GM13976 (cell line): ENCODE measurements at regions not wholly inside any gene's neighbourhood (a gene's known extent, or its start where the extent isn't known, plus 50 kb on each side); places are given as distances from the start of the nearest gene placed in this dataset.

Experiments used
- DNase-seq: peaks from one replicate; pipeline ENCODE4 v3.0.0; 2012; ENCODE audit warnings: low spot score
- in situ Hi-C: fragments of 300-500 bp; cut with MboI; formaldehyde crosslinking; loops from one replicate; pipeline ENCODE4 v1.12.0; 2022; ENCODE audit warnings: low sequenced_read_pairs, mixed read lengths, inconsistent platforms; ENCODE audit not compliant: unreplicated experiment
- TF ChIP-seq, protein P1 (sequence below): IDR thresholded peaks from 2 replicates; pipeline ENCODE4 v1.5.1; 2012; ENCODE audit warnings: borderline replicate concordance, mild to moderate bottlenecking; ENCODE audit not compliant: insufficient read depth; ENCODE audit errors: extremely low read depth, missing control alignments, control extremely low read depth

GRCh38 chr6:126937426-126937825 lies 181.0 kb upstream of the RSPO3 start:
- in situ Hi-C loops: no loop called here
- no peak for DNase-seq
- TF ChIP-seq, protein P1, sequence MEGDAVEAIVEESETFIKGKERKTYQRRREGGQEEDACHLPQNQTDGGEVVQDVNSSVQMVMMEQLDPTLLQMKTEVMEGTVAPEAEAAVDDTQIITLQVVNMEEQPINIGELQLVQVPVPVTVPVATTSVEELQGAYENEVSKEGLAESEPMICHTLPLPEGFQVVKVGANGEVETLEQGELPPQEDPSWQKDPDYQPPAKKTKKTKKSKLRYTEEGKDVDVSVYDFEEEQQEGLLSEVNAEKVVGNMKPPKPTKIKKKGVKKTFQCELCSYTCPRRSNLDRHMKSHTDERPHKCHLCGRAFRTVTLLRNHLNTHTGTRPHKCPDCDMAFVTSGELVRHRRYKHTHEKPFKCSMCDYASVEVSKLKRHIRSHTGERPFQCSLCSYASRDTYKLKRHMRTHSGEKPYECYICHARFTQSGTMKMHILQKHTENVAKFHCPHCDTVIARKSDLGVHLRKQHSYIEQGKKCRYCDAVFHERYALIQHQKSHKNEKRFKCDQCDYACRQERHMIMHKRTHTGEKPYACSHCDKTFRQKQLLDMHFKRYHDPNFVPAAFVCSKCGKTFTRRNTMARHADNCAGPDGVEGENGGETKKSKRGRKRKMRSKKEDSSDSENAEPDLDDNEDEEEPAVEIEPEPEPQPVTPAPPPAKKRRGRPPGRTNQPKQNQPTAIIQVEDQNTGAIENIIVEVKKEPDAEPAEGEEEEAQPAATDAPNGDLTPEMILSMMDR: no peak

DNA sequence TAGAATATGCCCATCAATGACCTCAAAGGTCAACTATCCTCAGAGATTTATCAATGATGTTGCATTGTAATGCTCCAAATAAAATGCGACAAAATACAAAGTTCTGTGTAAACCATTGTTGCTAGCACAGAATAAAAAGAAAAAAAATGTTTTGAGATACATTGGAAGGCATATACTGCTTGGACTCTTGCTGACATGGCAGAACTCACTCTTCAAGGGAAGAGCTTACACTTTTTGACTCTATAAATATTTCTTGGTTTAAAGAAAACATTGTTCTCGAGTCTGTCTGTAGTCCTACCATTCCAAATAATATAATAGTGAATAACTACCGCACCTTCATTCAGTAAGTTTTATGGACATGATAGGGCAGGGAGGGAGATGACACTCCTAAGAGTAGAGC lies 178.7 kb upstream of the RSPO3 start:
- in situ Hi-C loops: no loop called here
- TF ChIP-seq, protein P1: no peak
- DNase-seq: no peak

- in situ Hi-C loops: no loop called here
- no peak for DNase-seq
- TF ChIP-seq, protein P1: no peak
These were observed 176.7 kb upstream of the RSPO3 start for GRCh38 chr6:126941751-126942150.

- in situ Hi-C loops: no loop called here
- no peak for DNase-seq
- TF ChIP-seq, protein P1: no peak
These were observed 174.0 kb upstream of the RSPO3 start for GRCh38 chr6:126944512-126944911.

DNA sequence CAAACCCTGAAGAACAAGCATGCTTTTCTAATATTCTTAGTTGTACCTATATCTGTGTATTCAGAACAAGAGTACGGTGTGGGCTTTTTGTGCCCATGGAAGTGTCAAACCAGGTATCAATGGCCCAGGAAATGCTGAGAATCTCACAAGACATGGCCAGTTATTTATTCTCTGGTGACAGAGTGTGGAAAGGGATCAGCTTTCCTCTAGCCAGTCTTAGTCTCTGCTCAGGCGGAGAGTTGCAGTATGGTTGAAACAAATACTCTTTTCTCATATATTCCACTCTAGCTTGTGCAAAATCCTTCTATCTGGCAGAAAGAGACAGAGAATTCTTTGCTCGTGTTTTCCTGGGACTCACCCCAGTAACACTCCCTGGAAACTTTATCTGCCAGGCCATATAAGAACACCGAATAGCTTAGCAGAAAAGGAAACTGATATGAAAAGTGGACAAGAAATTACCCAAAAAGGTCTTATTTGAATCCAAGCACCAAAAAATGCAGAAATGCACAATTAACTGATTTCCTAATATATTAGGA lies 173.3 kb upstream of the RSPO3 start:
- DNase-seq: no peak
- in situ Hi-C loops: no loop called here
- TF ChIP-seq, protein P1: no peak

GRCh38 chr6:126945812-126946360 lies 172.6 kb upstream of the RSPO3 start:
- no peak for DNase-seq
- in situ Hi-C loops: no loop called here
- TF ChIP-seq, protein P1: no peak

DNA sequence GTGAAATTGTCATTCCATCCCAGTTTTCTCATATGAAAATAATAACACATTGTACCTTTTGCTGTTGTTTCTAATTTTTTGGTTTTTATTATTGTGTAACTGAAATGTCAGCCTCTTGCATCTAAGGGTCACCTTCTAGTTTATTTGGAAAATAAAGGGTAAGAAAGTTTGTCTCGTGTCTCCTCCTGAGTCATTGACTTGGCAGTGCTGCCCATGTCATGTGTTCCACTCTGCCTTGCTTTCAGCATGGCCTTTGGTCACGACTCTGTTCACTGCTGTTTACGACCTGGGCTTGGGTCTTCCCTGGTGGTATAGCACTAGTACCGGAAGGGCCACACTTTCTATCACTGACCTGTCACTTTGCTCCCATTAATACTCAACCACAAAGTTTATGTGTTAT lies 171.4 kb upstream of the RSPO3 start:
- in situ Hi-C loops: no loop called here
- TF ChIP-seq, protein P1: no peak

More for the DNA sequence above, 171.4 kb upstream of the RSPO3 start:
- DNase-seq: no peak
